HG03095 (cell line): ENCODE measurements at regions not wholly inside any gene's neighbourhood (a gene's known extent, or its start where the extent isn't known, plus 50 kb on each side); places are given as distances from the start of the nearest gene placed in this dataset.
A peak's percentile ranks its signal among the peaks of the same experiment; 100 is the strongest.

Experiments
- ATAC-seq: cut with Tn5 transposase; IDR thresholded peaks from one replicate; pipeline ENCODE4 v1.9.1; 2021; ENCODE audit warnings: moderate library complexity; ENCODE audit not compliant: unreplicated experiment

- no peak for ATAC-seq
Observed at GRCh38 chr1:58908561-58909560, 125.0 kb upstream of the JUN start.

DNA sequence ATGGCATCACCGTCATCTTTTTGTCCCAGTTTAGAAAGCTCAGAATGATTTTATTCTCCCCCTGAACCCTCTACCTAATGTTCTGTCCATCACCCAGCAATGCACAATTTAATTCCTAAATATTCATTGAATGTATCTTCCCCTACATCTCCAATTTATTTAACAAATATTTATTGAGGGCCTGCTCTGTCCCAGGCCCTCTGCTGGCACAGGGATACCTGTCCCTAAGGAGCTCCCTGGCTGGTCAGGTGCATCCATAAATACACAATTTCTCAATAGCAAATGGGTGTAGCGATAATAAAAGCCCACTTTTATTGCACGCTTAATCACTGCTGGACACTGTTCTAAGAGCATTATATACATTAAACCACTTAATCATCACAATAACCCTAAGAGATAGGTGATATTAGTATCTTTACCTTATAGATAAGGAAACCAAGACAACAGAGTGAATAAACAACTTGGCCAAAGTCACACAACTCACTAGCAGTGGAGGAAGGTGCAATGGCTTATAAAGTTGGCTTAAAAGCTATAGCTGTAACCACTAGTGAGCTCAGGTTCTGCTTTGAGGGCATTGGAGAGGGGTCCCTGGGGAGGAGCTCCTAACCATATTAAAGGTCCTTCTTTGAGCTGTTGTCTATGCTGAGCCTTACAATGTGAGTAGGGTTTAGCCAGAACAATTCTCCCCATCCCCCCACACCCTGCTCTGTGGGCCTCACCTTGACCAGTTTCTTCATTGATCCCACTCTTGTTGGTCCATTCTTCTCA, 126.3 kb upstream of the JUN start:
- no peak for ATAC-seq

GRCh38 chr1:58911841-58912499, 128.1 kb upstream of the JUN start:
- no peak for ATAC-seq

DNA sequence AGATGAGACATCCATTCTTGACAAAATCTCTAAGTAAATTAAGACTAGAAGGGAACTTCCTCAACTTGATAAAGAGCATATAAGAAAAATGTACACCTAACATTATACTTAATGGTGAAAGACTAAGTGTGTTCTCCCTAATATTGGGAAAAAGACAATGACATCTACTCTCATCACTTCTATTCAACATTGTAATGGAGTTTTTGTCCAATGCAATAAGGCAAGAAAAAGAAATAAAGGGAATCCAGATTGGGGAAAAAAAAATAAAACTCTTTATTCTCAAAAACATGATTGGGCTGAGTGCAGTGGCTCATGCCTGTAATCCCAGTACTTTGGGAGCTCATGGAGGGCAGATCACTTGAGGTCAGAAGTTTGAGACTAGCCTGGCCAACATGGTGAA, 131.1 kb upstream of the JUN start:
- no peak for ATAC-seq

GRCh38 chr1:58917436-58917835, 133.6 kb upstream of the JUN start:
- no peak for ATAC-seq

GRCh38 chr1:58919226-58919958, 135.5 kb upstream of the JUN start:
- ATAC-seq, result no peak

- no peak for ATAC-seq
Observed at GRCh38 chr1:58919959-58920321, 136.1 kb upstream of the JUN start.

DNA sequence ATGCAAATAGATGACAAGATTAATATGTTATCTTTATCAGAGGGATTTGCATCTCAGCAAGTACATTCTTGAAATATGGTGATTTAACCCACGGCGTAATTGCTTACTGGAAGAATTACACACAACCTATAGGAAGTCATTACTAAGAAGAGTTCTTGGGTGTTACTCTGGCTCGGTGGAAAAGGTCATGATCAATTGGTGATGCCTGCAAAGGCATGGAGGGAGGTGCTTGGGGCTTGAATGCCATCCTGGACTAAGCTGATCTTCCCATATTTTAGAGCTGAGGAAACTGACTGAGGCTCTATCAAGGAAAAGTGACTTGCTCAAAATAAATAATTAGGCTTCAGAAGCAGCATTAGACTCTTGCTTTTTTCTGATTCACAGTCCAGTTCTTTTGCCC, 137.5 kb upstream of the JUN start:
- ATAC-seq, result no peak

- no peak for ATAC-seq
Observed at GRCh38 chr1:58921751-58922150, 137.9 kb upstream of the JUN start.

DNA sequence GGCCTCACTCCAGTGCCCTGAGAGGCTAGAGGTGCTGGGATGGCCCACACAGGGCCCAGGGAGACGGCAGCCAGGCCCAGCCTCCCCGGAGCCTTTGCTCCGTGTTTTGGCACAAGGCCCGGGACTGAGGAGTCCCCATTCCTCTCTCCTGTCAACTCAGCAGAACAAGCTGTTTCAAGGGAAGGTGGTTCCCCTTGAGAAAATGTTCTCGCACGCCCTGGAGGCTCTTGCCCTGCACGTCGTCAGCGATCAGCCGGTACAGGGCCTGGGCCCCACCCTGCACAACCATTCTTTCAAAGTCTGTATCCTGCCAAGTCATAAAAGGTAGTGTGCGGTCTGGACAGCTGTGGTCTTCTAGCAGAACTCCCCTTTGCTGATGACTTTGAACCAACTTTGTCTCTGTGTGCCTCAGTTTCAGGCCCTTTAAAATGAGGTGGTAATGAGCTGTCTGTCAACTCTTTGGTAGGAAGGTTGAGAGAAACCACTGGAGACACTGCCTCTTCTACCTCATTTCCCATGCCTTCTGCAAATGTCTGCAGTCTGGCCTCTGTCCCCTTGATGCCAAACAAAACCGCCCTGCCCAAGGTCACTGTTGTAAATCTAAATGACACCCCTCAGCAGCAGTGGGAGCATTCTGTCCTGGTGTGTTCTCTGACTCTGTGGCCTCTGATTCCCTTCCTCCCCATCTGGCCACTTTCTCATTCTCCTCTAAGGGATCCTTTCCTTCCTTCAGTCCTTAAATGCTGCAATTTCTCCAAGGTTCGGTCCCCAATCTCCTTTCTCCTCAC, 138.6 kb upstream of the JUN start:
- ATAC-seq, result peak; percentile 98

- ATAC-seq, result no peak
Observed at GRCh38 chr1:58923090-58923470, 139.2 kb upstream of the JUN start.

DNA sequence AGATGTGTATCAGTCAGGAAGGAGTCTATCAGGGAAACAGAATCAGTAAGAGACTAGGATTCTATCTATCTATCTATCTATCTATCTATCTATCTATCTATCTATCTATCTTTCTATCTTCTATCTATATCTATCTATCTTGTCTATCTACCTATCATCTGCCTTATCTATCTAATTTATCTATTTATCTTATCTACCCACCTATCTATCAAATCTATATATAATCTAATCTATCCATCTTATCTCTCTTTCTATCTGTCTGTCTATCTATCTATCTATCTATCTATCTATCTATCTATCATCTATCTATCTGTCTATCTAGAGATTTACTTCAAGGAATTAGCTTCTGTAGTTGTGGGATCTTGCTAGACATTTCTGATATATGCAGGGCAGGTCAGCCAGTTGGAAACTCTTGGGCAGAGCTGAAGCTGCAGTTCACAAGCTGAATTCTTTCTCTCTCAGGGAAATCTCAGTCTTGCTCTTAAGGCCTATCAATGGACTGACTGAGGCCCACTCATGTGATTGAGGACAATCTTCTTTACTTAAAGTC, 140.2 kb upstream of the JUN start:
- ATAC-seq, result no peak

DNA sequence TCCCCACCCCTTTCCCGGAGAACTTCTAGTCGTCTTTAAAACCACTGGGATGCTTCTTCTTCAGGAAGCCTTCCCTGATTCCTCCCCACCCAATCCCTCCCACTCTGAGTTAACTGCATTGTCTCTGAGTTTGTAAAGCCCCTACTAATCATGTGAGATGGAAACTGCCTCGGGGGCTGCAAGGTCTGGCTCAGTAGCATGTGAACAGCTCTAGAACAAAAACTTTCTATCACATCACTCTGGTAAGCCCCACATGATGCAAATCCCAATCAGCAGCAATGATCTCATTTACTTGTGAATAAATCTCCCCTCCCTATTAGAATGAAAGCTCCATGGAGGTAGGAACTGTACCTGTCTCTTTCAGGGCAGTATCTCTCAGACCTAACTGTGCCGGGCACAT, 141.0 kb upstream of the JUN start:
- ATAC-seq, result no peak

- ATAC-seq, result no peak
Observed at GRCh38 chr1:58925247-58925646, 141.4 kb upstream of the JUN start.

- no peak for ATAC-seq
Observed at GRCh38 chr1:58926152-58926551, 142.3 kb upstream of the JUN start.

DNA sequence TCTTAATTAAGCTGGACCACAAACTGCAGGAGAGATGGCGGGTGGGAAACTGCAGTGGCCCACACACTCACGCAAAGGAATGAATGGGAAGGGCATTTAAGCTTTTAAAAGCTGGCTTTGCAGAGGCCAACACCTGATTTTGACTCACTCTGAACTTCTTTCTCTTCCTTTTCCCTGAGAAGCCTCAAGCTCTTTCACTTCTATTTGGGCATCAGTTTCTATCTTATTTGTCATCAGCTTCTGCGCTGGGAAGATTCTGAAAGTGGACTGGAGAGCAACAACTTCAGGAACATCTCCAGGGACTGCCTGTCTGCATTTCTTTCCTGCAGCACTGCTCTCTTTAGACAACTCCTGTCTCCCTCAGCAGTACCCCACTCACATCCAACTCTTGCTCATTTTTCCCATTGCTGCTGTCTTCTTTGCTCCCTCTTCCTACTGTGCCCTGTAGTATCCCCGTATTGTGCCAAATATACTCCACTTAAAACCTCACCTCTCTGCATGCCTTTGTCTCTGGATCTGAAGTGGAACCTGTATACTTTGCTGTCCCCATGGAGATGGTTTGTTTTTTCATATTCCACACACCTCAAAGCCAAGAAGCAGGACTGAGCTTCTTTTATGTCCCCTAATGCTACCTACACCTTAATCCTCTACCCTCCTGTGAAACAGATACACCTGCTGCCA, 143.3 kb upstream of the JUN start:
- ATAC-seq, result no peak

DNA sequence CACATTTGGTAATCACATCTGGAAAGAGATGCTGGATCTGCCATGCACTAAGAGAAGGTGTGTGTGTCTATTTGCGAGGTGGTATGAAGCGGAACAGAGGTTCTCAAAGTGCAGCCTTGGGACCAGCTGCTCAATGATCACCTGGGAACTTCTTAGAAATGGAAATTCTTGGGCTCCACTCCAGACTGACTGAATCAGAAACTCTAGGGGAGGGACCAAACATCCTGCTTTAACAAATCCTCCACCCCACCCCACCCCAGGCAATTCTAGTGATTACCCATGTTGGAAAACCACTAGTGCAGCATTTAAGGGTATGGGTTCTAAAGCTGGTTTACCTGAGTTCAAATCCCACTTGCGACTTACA, 143.9 kb upstream of the JUN start:
- ATAC-seq, result no peak

- no peak for ATAC-seq
Observed at GRCh38 chr1:58928514-58928913, 144.7 kb upstream of the JUN start.

DNA sequence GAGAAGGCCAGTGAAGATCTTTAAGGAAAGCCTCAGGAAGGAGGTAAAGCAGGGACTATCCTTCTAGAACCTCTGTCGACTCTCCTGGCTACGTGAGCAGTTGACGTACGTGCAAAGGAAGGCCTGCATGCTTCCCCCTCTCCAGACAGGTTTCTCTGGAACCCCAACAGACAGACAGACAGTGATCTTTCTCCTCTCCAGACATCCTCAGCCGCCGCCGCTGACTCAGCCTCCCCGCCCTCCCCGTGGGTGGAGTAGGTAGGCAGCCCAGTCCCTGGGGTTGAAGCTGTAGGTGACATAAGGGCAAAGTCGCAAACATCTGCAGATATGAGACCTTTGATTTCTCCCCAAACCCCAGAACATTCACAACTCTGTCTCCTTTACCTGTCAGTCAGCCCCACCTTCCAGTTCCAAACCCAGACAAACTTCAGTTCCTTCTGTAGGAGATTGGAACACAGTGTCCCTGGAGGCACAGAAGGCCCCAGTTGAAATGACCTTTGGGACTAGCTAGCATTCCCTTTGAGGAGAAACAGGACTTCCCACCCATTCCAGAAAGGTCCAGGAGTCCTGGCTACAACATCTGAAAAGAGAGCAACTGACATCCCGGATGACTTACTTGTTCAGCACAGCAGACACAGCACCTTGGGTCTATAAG, 146.0 kb upstream of the JUN start:
- no peak for ATAC-seq
